ENCODE measurements at regions not wholly inside any gene's neighbourhood (a gene's known extent, or its start where the extent isn't known, plus 50 kb on each side); places are given as distances from the start of the nearest gene placed in this dataset.

DNA sequence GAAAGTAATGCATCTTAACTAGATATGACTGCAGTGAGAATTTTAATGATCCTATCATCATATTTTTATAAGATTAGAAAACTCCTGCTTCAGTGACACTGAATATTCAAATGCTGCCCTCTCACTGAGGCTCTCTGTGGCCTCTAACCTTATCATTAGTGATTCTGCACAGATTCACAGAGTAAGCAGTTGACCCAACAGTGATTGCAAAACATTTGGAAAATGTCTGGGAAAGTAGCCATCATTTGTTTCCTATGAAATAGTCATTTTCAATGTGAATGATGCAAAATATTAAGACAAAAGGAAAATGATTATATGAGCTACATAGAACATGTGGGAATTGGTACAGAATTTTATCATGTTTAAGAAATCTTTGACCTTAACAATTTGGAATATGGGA is 210.3 kb downstream of the TBX18 start:
- no peak overlapping the region for H3K4me2 ChIP-seq (ENCODE audit: low read length)
- no peak overlapping the region for H3K4me3 ChIP-seq (ENCODE audit: low read depth, low read length, poor library complexity, severe bottlenecking)
- no peak for TF ChIP-seq EZH2 (IDR thresholded peaks at IDR 0.05; ENCODE audit: borderline replicate concordance, low read length)
- TF ChIP-seq, protein P1, sequence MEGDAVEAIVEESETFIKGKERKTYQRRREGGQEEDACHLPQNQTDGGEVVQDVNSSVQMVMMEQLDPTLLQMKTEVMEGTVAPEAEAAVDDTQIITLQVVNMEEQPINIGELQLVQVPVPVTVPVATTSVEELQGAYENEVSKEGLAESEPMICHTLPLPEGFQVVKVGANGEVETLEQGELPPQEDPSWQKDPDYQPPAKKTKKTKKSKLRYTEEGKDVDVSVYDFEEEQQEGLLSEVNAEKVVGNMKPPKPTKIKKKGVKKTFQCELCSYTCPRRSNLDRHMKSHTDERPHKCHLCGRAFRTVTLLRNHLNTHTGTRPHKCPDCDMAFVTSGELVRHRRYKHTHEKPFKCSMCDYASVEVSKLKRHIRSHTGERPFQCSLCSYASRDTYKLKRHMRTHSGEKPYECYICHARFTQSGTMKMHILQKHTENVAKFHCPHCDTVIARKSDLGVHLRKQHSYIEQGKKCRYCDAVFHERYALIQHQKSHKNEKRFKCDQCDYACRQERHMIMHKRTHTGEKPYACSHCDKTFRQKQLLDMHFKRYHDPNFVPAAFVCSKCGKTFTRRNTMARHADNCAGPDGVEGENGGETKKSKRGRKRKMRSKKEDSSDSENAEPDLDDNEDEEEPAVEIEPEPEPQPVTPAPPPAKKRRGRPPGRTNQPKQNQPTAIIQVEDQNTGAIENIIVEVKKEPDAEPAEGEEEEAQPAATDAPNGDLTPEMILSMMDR (IDR thresholded peaks at IDR 0.05; ENCODE audit: low read length), result no peak
- H3K27ac ChIP-seq (ENCODE audit: low read depth, low read length, poor library complexity, severe bottlenecking), result no peak overlapping the region
- H3K36me3 ChIP-seq (ENCODE audit: insufficient read depth, low read length), result no peaks in the 10 kb centered on the region
- H3K9me3 ChIP-seq (ENCODE audit: low read length), result no peaks in the 10 kb centered on the region
- no peaks in the 10 kb centered on the region for H3K4me1 ChIP-seq (ENCODE audit: insufficient read depth, low read length, severe bottlenecking)
- no peak overlapping the region for H3K9ac ChIP-seq (ENCODE audit: low read length)
- H2AFZ ChIP-seq (ENCODE audit: low read length), result no peak overlapping the region
- no peaks in the 10 kb centered on the region for H3K79me2 ChIP-seq (ENCODE audit: insufficient read depth, low read length)
- H4K20me1 ChIP-seq (ENCODE audit: insufficient read depth, low read length), result no peaks in the 10 kb centered on the region
- no peaks in the 10 kb centered on the region for H3K27me3 ChIP-seq (ENCODE audit: insufficient read depth, low read length)
- H3K9me2 ChIP-seq (ENCODE audit: low read depth, low read length), result no peaks in the 10 kb centered on the region
- H3F3A ChIP-seq (ENCODE audit: insufficient read depth, low read length), result no peaks in the 10 kb centered on the region

DNA sequence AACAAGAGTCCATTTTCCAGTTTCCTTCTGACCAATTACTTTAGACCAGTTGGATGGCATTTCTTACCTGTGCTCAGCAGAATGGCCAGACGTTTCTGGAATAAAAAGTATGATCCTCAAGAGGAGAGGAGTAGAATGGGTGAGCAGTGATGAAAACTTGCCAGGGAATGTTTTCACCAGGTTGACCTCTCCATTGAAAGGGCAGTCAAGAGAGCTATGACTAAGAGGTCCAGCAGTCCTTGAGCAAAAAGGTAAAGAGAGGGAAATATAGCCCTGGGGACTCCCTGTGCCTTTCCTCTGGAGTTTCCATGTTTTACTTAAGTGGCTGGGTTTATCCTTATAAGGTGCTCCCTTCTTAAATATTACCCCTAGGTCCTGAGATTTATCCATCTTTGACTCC is 210.9 kb downstream of the TBX18 start:
- Histone ChIP-seq H3K27ac (ENCODE audit: low read depth, low read length, poor library complexity, severe bottlenecking) (no peak overlapping the region), H3K79me2 (ENCODE audit: insufficient read depth, low read length) (no peaks in the 10 kb centered on the region), H3K9ac (ENCODE audit: low read length) (no peak overlapping the region), H2AFZ (ENCODE audit: low read length) (no peak overlapping the region), H3K9me3 (ENCODE audit: low read length) (no peaks in the 10 kb centered on the region), H3K9me2 (ENCODE audit: low read depth, low read length) (no peaks in the 10 kb centered on the region), H3K4me1 (ENCODE audit: insufficient read depth, low read length, severe bottlenecking) (no peaks in the 10 kb centered on the region), H3F3A (ENCODE audit: insufficient read depth, low read length) (no peaks in the 10 kb centered on the region), H3K36me3 (ENCODE audit: insufficient read depth, low read length) (no peaks in the 10 kb centered on the region), H3K4me3 (ENCODE audit: low read depth, low read length, poor library complexity, severe bottlenecking) (no peak overlapping the region), H3K27me3 (ENCODE audit: insufficient read depth, low read length) (no peaks in the 10 kb centered on the region), H3K4me2 (ENCODE audit: low read length) (no peak overlapping the region), H4K20me1 (ENCODE audit: insufficient read depth, low read length) (no peaks in the 10 kb centered on the region)
- TF ChIP-seq, protein P1 (IDR thresholded peaks at IDR 0.05; ENCODE audit: low read length), result no peak
- no peak for TF ChIP-seq EZH2 (IDR thresholded peaks at IDR 0.05; ENCODE audit: borderline replicate concordance, low read length)

DNA sequence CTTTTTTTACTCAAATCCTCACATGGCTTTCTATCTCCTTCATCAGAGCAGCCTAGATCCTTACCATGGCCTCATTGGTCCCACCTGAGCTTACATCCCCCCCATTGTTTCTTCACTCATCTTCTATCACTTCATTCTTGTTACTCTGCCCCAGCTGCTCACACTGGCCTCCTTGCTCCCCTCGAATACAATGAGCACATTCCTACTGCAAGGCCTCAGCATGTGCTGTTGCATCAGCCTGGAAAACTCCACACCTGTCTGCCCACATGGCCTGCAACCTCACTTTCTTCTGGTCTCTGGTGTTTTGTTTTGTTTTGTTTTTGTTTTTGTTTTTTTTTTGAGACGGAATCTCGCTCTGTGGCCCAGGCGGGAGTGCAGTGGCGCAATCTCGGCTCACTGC is 212.6 kb downstream of the TBX18 start:
- Histone ChIP-seq H4K20me1 (ENCODE audit: insufficient read depth, low read length) (no peaks in the 10 kb centered on the region), H3K79me2 (ENCODE audit: insufficient read depth, low read length) (no peaks in the 10 kb centered on the region), H2AFZ (ENCODE audit: low read length) (no peak overlapping the region), H3K9ac (ENCODE audit: low read length) (no peak overlapping the region), H3K4me2 (ENCODE audit: low read length) (no peak overlapping the region), H3K4me1 (ENCODE audit: insufficient read depth, low read length, severe bottlenecking) (no peaks in the 10 kb centered on the region), H3K4me3 (ENCODE audit: low read depth, low read length, poor library complexity, severe bottlenecking) (no peak overlapping the region), H3K9me2 (ENCODE audit: low read depth, low read length) (no peaks in the 10 kb centered on the region), H3K27ac (ENCODE audit: low read depth, low read length, poor library complexity, severe bottlenecking) (no peak overlapping the region), H3K27me3 (ENCODE audit: insufficient read depth, low read length) (no peaks in the 10 kb centered on the region), H3K9me3 (ENCODE audit: low read length) (no peaks in the 10 kb centered on the region), H3K36me3 (ENCODE audit: insufficient read depth, low read length) (no peaks in the 10 kb centered on the region), H3F3A (ENCODE audit: insufficient read depth, low read length) (no peaks in the 10 kb centered on the region)
- no peak for TF ChIP-seq EZH2 (IDR thresholded peaks at IDR 0.05; ENCODE audit: borderline replicate concordance, low read length)
- TF ChIP-seq, protein P1 (IDR thresholded peaks at IDR 0.05; ENCODE audit: low read length), result no peak
